ENCODE measurements at regions not wholly inside any gene's neighbourhood (a gene's known extent, or its start where the extent isn't known, plus 50 kb on each side); places are given as distances from the start of the nearest gene placed in this dataset.

DNA sequence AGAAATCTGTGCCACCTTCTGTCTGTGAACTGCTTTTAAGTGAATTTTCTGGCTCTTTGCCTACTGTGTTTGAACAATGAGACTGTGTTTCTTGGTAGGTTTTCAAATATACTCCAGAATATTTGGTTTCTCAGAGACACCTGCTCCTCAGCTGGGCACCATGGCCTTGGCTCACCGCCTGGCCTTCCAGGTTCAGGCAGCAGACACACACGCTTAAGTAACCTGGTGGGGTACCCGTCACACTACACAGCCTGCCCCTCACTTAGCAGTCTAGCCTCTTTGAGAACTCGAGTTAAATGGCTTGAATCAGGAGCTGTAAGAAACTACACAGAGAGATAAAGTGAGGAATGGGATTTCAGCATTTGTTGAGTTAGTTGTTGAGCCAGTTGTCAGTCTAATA, 530.5 kb downstream of the MTRR start:
- DNase-seq = no peak

DNA sequence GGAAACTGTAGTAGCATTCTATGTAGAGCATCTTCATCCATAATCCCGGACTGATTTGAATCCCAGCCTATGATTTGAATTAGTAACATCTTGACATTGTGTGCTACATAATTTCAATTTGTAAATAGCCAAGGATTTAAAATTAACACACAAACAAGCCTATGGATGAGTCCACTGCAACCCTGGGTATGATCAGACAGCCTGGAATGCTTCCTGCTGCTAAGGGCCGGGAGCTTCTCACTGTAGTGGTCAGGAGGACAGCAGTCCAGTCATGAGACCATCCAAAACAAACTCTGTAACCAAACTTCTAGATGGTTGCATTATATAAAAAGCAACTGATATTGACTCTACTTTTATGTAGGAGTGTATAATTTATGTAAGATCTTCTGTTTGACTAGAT, 539.3 kb downstream of the MTRR start:
- DNase-seq = no peak

DNA sequence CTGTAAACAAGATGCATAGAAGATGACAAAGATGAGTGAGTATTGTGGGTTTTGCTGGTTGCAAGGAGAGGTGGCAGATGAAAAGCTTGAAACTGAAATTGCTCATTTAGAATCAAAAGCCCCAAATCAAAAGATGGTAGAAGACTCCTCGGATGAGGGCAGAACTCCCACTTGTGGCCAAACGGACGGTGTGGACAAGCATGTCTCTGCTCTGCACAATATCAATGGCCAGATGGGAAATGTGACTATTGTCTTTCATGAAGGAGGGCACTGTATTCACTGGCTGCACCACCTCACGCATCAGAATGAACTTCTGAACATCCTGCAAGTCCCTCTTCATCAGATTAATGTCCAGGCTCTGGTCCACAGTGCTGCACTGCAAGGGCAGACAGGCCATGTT, 541.7 kb downstream of the MTRR start:
- DNase-seq = no peak

DNA sequence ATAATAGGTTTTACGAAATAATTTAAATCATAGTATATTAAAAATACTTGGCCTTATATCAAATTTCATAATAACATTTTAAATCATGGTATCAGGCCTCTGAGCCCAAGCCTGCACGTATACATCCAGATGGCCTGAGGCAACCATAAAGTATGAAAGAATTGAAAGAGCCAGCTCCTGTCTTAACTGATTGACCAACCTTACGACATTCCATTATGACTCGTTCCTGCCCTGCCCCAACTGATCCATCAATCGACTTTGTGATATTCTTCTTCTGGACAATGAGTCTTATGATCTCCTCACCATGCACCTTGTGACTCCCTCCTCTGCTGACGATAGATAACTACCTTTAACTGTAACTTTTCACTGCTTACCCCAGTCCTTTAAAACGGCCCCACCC, 545.0 kb downstream of the MTRR start:
- no peak for DNase-seq

DNA sequence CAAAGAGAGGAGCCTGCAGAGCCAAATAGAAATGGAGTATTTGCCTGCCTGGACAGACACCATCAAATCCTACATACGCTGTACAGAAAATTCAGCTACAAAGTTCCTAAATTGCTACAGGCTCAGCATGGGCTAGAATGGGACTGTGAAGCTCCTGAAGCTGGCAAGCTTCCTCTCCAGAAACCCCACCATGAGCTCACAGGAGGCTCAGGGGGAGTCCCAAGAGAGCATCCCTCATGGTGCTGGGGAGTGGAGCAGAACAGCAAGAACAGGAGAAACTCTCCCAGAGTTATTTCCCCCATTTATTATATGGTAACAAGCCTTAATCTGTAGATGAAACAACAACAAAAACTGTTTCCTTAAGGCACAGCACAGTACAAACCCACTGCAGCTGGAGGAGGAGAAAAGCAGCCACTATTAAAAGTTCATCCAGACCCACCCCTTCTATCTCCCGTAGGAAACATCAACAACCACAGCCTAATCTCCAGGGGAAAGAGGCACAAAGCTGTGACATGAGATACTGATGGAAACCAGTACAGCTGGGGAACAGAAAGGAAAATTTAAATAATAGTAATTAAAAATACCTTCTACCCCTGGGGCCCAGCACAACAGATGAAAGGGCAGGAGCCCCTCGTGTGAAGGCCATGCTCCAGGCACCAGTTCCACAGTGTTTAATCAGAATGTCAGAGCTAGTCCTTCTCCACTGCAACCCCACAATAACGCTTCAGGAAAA, 548.5 kb downstream of the MTRR start:
- DNase-seq = no peak

DNA sequence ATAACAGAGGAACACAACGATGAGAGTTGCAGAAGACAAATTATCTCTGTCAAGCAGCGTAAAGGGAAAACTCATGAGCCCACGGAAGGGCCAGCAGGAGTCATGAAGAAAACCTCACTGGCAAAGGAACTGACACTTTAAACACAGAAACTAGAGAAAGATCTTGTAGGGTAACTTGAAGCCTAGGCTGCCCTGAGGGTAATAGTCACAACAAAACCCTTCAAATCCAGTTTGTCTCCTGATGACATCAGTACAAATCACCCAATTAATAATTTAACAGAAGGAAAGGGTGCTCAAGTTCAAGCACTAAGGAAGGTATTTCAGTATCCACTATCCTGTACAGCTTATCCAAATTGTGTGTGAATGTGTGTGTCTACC, 549.1 kb downstream of the MTRR start:
- no peak for DNase-seq

DNA sequence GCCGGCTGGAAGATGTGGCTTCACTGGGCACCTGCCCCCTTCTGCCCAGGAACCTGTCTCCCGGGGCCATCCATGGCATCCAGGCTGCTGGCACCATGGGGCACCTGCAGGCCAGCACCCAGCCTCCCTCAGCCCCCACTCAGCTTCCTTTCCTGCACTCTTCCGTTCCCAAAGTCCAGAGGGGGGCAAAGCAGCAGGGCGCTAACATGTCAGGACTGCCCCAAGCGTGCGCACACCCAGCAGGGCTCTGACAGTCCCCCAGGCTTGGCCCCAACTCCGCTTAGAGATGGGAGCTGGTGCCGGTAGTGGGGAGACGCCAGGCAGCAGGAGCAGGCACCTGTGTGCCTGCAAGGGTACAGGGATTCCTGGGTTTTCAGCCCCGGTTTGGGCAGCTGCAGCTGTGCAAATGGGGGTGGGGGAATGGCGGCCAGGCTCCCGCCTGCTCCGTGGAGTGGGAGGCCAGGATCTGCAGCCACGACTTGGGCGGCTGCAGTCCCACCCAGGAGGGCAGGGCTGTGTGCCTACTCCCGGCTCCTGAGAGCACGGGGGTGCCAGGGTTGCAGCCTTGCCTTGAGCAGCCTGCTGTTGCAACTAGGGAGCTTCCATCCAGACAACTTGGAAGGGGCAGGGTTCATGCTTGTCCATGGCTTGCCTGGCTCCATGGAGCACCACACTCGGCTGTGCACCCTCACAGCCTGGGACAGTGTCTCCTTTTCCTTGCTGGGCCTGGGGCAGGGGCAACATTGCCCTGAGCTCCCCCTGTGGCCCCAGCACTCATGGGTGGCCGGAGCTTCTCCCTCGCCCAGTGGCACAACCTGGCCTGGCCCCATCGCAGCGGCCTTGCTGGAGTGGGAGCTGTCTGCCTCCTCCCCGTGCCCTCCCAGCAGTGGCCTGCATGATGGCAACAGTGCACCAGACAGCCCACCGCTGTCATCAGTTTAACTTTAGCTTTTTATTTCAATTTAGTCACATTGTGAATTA, 561.1 kb downstream of the MTRR start:
- no peak for DNase-seq

DNA sequence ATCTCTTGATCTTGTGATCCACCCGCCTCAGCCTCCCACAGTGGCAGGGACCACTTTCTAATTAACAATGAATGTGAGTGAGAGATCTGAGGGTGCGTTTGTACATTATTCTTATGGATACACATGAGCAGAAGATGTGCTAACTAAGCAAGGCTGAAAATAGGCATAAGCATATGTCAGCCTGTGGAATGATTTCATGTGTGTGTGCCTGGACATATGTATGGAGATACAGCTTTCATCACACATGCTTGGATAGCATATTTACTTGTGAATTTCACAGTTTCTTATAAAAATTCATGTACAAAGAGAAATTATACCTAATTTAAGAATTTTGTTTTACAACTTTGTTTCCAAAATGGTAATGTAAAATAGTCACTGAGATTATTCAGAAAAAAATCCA, 565.6 kb downstream of the MTRR start:
- DNase-seq = no peak

DNA sequence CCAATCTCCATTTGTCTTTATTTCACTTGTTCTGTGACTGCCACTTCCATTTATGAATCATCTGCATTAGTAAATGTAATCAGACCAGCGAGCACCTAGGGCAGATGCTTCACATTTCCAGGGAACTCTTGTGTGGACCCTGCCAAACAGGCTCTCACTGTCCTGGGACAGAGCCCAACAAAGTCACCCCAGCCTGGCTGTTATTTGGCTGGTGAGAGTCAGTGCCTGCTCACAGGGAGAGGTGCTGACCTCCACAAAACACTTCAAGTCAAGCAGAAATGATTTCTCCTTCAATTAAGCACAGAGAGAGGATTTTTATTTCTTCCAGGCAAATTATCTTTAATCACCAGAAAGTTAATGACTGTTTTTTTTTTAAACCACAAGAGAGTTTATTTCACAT, 568.0 kb downstream of the MTRR start:
- no peak for DNase-seq

DNA sequence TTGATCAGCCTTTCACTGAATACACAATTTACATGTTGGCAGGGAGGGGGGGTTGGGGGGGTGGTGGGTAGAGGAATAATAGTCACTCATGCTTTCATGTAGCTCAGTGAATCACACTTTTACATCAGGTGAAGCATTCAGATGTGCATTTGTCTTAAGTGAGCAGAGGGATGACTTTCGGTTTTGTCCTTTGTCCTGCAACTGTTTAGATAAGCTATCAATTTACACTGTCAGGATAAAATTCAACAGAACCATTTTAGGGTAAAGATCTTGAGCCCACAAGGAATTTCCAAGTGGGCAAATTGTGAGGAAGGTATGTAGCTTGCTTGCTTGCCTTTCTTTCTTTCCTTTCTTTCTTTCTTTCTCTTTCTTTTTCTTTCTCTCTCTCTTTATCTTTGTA, 576.2 kb downstream of the MTRR start:
- DNase-seq = no peak

DNA sequence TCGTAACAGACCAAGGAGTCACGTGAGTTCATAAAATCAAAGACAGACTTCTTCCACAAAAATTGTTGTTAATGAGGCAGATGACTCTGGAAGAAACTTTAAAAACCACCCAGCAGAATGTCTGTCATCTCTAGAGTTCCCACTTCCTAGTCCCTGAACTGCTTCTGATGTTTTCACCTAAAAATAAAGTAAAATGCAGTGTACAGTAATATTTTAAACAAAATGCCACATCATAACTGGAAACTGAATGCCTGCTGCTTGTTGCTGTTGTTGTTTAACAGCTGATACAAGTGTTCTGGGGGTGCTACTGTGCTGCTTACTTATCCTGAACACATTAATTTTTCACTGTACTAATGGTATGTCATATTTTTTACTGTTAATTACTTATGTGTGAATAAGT, 577.2 kb downstream of the MTRR start:
- no peak for DNase-seq

DNA sequence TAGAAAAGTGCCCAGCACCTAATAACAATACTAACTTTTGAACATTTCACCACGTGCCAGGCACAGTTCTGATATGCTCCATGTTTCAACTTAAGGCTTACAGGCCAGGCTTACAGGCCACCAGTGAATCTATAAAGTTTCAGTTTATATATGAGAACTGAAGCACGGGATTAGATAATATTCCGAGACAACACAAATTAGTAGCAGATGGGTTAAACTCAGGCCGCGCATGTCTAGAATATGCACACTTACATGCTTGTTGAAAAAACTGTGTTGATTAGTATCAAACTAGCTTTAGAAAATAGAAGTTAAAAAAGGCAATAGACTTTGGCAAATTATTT, 587.9 kb downstream of the MTRR start:
- no peak for DNase-seq

DNA sequence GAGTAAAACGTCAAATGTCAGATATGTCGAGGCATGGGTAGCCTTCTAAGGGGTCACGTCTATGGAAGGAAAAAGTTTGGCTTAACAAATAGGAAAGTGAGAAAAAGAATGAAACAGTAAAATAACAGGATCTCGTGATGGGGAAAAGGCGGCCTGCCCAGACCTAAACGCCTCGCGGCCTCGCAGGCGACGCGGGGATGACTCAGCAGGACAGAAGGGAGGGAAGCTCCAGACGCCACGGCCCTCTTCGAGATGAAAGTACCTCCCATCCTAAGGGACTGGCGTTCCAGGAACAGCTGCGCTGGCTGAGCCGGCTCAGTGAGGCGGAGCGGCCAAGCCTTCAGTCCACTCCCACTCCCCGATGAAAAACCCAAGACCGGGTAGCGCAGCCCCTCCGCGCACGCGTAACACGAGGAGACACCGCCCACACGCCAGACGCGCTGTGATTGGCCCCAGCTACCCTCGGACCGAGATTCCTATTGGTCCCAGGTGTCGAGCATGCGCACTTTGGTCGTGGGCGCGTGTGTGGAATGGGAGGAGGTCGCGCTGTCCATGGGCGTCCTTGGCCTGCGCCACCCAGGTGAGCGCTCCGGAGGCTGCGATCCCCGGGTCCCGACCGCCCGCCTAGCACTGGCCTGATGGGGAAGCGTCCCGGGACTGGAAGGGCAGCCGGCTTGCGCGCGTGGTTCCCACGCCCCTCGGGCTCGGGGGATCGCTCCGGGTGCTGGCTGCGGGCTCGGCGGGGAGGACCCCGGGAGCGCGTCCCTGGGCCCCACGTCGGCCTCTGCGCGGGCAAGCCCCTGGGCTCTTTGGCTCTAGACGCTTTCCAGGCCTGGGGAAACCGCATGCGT, 588.5 kb downstream of the MTRR start:
- peak; percentile 96 to 99 for DNase-seq

DNA sequence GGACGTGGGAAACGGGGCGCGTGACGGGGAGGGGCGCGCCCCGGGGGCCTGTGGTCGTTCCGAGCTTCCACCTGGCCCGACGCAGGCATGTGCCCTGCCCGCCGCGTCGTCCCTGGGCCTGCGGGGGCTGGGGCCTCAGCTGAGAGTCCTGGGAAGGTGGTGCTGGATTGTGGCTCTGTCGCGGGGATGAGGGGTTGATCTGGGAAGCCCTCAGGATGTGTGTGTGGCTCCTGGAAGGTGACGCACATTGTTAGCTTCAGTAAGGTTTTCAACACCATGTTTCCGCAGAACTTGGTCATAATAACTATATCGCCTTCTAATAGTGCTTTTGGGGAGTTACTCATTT, 589.1 kb downstream of the MTRR start:
- DNase-seq = peak in 1 of 2 experiments; percentile 60

DNA sequence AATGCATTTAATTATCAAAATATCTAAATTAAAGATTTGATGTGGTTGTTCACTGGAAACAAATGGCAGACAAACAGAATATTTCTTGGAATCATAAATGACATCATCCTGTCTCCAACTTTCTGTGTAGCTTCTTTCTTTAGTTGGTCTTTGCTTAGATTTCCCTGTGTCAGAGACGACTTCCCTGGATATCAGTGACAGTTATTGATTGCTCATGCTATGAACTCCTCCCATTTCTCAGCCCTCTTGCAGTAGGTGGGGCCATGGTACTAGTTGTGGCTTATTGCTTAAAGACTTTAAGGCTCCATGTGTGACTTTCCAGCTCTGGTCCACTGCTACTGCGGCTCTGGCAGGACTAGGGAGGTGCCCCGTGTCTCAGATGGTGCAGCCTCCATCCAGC, 592.6 kb downstream of the MTRR start:
- DNase-seq = no peak

DNA sequence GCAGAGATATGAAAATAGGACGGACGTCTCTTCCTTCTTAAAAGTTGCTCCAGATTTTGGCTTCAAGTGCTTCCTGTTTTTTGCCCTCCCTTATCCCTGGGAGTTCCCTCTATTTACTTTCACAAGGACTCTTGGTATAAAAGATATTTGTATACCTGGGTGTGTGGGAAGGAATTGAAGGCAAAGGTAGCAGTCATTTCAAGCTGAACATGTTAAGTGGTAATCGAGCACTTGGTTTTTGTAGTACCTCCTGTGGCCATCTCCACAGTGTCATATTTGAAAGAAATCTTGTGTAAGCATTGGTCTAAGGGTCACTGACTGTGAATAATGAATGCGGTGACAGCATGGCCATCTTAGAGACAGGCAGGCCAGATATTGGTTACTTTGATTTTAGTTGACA, 593.6 kb downstream of the MTRR start:
- no peak for DNase-seq

DNA sequence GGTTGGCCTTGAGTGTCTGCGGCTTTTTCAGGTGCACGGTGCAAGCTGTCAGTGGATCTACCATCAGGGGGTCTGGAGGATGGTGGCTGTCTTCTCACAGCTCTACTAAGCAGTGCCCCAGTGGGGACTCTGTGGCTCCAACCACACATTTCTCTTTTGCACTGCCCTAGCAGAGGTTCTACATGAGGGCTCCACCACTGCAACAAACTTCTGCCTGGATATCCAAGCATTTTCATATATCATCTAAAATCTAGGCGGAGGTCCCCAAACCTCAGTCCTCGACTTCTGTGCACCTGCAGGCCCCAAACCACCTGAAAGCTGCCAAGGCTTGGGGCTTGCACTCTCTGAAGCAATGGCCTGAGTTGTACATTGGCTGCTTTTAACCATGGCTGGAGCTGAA, 601.5 kb downstream of the MTRR start:
- DNase-seq = no peak

DNA sequence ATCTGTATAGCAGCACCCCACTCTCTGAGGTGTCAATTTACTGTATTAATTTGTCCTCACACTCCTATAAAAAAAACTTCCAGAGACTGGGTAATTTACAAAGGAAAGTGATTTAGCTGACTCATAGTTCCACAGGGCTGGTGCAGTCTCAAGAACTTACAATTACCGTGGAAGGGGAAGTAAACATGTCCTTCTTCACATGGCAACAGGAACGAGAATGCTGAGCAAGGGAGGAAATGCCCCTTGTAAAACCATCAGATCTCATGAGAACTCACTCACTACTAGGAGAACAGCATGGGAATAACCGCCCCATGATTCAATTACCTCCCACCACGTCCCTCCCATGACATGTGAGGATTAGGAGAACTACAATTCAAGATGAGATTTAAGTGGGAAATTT, 602.6 kb downstream of the MTRR start:
- DNase-seq = no peak

DNA sequence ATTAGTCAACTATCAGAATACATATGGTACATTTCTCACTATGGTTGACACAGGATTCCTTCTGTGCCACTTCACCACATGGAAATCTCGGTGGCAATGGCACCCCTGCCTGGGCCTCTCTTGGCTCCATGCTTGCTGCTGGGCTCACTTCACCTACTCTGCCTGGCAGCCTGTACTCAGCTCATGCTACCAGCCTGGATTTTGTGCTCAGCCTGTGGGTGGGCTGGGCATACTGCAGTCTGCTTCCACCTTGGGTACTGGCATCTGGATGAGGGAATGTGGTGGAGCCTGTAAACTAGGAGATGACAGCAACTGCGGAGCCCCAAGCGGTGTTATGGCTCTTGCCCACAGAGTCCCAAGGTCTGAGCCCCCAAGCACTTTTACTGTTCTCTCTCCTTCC, 604.1 kb downstream of the MTRR start:
- no peak for DNase-seq

DNA sequence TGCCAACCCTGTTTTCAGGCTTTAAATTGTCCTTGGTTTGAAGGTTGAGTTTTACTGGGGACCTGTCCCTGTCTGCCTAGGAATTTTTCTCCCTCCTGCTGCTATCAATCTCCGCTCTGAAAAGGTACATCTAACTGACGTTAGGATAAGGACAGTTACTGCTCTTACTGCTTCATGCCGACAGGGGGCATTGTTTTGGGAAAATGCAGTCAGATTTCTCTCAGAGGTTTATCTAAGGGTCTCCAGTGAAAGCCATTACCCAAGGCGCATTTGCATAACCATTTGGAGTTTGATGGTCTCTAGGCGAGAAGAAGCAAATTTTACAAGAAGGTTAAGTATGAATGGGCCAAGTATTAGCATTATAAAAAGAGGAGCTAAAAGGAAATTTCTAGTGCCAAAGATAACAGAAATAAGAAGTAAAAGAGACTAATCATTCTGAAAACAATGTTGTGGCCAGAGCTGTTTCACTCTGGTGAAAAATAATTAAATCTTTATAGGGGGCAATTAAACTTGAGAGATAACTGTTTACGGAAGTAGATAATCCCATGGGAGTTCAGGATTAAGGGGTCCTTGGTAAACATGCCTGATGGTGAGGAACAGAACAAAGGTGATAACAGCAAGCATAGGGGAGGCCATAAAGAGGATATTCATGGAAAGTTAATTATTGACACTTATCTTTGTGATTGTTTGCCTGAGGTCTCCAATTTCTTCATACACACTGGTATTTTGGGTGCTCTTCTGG, 605.0 kb downstream of the MTRR start:
- DNase-seq = no peak

DNA sequence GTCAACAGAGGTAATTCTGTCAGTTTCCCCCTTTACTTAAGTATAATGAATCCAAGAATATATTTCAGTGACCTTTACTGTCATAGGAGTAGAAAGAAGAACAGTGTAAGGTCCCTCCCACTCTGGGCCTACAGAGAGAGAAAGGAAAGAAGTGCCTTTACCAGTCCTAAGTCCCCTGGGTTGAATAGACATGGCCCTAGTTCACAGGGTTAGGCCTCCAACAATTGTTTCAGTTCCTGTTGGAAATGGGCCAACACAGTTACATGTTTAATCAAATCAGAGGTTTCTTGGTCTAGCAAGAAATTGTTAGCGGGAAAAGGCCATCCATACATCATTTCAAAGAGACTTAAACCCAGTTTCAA, 605.6 kb downstream of the MTRR start:
- no peak for DNase-seq

DNA sequence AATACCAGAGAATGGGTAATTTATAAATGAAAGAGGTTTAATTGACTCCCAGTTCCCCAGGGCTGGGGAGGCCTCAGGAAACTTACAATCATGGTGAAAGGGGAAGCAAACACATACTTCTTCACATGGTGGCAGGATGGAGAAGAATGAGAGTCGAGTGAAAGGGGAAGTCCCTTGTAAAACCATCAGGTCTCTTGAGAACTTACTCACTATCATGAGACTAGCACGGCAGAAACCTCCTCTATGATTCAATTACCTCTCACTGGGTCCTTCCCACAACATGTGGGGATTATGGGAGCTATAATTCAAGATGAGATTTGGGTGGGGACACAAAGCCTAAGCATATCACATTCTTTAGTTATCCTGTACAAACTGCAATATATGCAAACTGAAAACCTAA, 609.4 kb downstream of the MTRR start:
- no peak for DNase-seq

DNA sequence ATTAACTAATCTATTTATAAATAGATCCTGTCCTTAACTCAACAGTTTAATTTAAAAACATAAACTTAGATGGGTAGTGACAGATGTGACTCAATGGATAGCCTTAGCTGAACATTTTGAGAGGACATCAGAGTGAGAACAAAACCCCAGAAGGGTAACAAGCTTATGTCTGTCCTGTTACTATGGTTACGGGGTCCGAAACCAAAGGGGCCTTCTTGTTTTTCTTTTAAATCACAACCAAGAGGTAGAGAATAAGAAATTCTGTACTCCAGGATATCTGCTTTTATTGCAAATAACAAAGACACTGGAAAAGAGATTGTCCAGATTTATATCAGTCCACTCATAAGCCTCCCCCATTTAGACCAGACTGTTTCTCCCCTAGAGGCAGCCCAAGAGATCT, 612.1 kb downstream of the MTRR start:
- no peak for DNase-seq
